ENCODE measurements at regions not wholly inside any gene's neighbourhood (a gene's known extent, or its start where the extent isn't known, plus 50 kb on each side); places are given as distances from the start of the nearest gene placed in this dataset.
"Not testable (repeated sequence)": the region's sequence is repeated elsewhere in the genome, so short reads cannot be mapped to it uniquely, and the experiment has no call there.

DNA sequence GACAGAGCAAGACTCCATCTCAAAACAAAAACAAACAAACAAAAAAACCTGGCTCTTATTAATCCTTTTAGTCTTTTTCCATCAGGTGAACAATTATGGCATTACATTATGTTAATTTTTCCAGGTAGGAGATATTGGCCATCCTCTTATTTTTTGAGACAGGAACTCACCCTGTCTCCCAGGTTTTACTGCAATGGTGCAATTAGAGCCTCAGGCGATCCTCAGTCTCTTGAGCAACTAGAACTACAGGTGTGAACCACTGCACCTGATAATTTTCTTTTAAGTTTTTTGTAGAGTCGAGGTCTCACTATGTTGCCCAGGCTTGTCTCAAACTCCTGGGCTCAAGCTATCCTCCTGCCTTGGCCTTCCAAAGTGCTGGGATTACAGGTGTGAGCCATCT is 732.7 kb upstream of the DEFB115 start:
- TF ChIP-seq, protein P1, sequence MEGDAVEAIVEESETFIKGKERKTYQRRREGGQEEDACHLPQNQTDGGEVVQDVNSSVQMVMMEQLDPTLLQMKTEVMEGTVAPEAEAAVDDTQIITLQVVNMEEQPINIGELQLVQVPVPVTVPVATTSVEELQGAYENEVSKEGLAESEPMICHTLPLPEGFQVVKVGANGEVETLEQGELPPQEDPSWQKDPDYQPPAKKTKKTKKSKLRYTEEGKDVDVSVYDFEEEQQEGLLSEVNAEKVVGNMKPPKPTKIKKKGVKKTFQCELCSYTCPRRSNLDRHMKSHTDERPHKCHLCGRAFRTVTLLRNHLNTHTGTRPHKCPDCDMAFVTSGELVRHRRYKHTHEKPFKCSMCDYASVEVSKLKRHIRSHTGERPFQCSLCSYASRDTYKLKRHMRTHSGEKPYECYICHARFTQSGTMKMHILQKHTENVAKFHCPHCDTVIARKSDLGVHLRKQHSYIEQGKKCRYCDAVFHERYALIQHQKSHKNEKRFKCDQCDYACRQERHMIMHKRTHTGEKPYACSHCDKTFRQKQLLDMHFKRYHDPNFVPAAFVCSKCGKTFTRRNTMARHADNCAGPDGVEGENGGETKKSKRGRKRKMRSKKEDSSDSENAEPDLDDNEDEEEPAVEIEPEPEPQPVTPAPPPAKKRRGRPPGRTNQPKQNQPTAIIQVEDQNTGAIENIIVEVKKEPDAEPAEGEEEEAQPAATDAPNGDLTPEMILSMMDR (IDR thresholded peaks at IDR 0.05; ENCODE audit: extremely low read depth in 1 of 2, insufficient read depth in 1 of 2, low read depth in 1 of 2, low read length in 2 of 2) = not testable (repeated sequence)
- TF ChIP-seq, protein P2, sequence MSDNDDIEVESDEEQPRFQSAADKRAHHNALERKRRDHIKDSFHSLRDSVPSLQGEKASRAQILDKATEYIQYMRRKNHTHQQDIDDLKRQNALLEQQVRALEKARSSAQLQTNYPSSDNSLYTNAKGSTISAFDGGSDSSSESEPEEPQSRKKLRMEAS (IDR thresholded peaks at IDR 0.05; ENCODE audit: insufficient read depth, insufficient read length) = not testable (repeated sequence)
- not testable (repeated sequence) for TF ChIP-seq MYC (IDR thresholded peaks at IDR 0.05; ENCODE audit: low read depth, low read length); EZH2 (IDR thresholded peaks at IDR 0.05; ENCODE audit: borderline replicate concordance, low read depth, low read length, severe bottlenecking); POLR2A (IDR thresholded peaks at IDR 0.05; ENCODE audit: low read depth, low read length); JUN (IDR thresholded peaks at IDR 0.05; ENCODE audit: borderline replicate concordance, insufficient read depth, insufficient read length, low read depth)

Measured in endothelial cell of umbilical vein (primary cell).